Colonic mucosa (tissue), 4 donors: ENCODE measurements at regions not wholly inside any gene's neighbourhood (a gene's known extent, or its start where the extent isn't known, plus 50 kb on each side); places are given as distances from the start of the nearest gene placed in this dataset.

Experiments
- DNase-seq: peaks from one replicate; pipeline ENCODE4 v3.0.0-alpha.2; 2020
- H3K27ac ChIP-seq: fragments of 200-600 bp; one replicate; pipeline ENCODE4 v1.8.0; 2021
- H3K27me3 ChIP-seq: fragments of 200-600 bp; one replicate; pipeline ENCODE4 v1.8.0; 2021
- H3K36me3 ChIP-seq: fragments of 200-600 bp; one replicate; pipeline ENCODE4 v1.8.0; 2021
- H3K4me1 ChIP-seq: fragments of 200-600 bp; one replicate; pipeline ENCODE4 v1.8.0; 2021; ENCODE audit warnings: mild to moderate bottlenecking
- H3K4me3 ChIP-seq: fragments of 200-600 bp; one replicate; pipeline ENCODE4 v1.8.0; 2021
- H3K9ac ChIP-seq, 2 donors: one replicate each; pipeline ENCODE4 v1.7.0; 2013; ENCODE audit warnings: control low read depth in 2 of 2, low read depth in 2 of 2, low read length in 2 of 2
- H3K9me3 ChIP-seq: fragments of 200-600 bp; one replicate; pipeline ENCODE4 v1.8.0; 2021
- CTCF ChIP-seq: fragments of 200-600 bp; IDR thresholded peaks from one replicate; pipeline ENCODE4 v1.8.0; 2022; ENCODE audit warnings: antibody characterized with exemption, mild to moderate bottlenecking
- intact Hi-C: fragments of 100-400 bp; cut with DNase I; formaldehyde crosslinking; loops from one replicate; pipeline ENCODE4 v1.14.1; 2022
- donor health status: healthy.
- donor health status: DM: no; HTN: no; CAD: no.
- donor health status: DM: no; HTN: no; CAD: no.

- H3K9ac ChIP-seq = no peak overlapping the region
- no peaks in the 10 kb centered on the region for H3K4me1 ChIP-seq
- no peaks in the 10 kb centered on the region for H3K27me3 ChIP-seq
- intact Hi-C loops = no loop called here
- H3K9me3 ChIP-seq = no peaks in the 10 kb centered on the region
- no peak for TF ChIP-seq CTCF
- H3K27ac ChIP-seq = no peak overlapping the region
- no peaks in the 10 kb centered on the region for H3K36me3 ChIP-seq
- no peak for DNase-seq
- H3K4me3 ChIP-seq = no peak overlapping the region
These were observed 89.1 kb upstream of the KLF14 start for GRCh38 chr7:130823060-130823459.

GRCh38 chr7:130825819-130826218, 91.8 kb upstream of the KLF14 start:
- no peaks in the 10 kb centered on the region for H3K27me3 ChIP-seq
- DNase-seq = no peak
- intact Hi-C loops = no loop called here
- H3K27ac ChIP-seq = no peak overlapping the region
- H3K9me3 ChIP-seq = no peaks in the 10 kb centered on the region
- TF ChIP-seq CTCF = no peak
- no peaks in the 10 kb centered on the region for H3K4me1 ChIP-seq
- H3K4me3 ChIP-seq = no peak overlapping the region
- H3K36me3 ChIP-seq = no peaks in the 10 kb centered on the region
- no peak overlapping the region for H3K9ac ChIP-seq

- Histone ChIP-seq H3K4me3 (no peak overlapping the region), H3K36me3 (no peaks in the 10 kb centered on the region), H3K9ac (no peak overlapping the region), H3K27me3 (no peaks in the 10 kb centered on the region), H3K4me1 (no peaks in the 10 kb centered on the region), H3K27ac (no peak overlapping the region), H3K9me3 (no peaks in the 10 kb centered on the region)
- TF ChIP-seq CTCF = no peak
- intact Hi-C loops = no loop called here
- DNase-seq = no peak
These were observed 95.4 kb upstream of the KLF14 start for GRCh38 chr7:130829415-130829814.

GRCh38 chr7:130831322-130831721, 97.3 kb upstream of the KLF14 start:
- no peaks in the 10 kb centered on the region for H3K9me3 ChIP-seq
- TF ChIP-seq CTCF = no peak

GRCh38 chr7:130831817-130832481, 97.9 kb upstream of the KLF14 start:
- DNase-seq = no peak

More at GRCh38 chr7:130831322-130831721, 97.3 kb upstream of the KLF14 start:
- H3K4me3 ChIP-seq = no peak overlapping the region
- H3K27ac ChIP-seq = no peak overlapping the region
- no peaks in the 10 kb centered on the region for H3K36me3 ChIP-seq
- no peaks in the 10 kb centered on the region for H3K27me3 ChIP-seq
- H3K4me1 ChIP-seq = no peaks in the 10 kb centered on the region
- intact Hi-C loops = no loop called here
- DNase-seq = no peak
- no peak overlapping the region for H3K9ac ChIP-seq

More at GRCh38 chr7:130831817-130832481, 97.9 kb upstream of the KLF14 start:
- Histone ChIP-seq H3K36me3 (no peaks in the 10 kb centered on the region), H3K27ac (no peak overlapping the region), H3K4me3 (no peak overlapping the region), H3K4me1 (no peaks in the 10 kb centered on the region), H3K9me3 (no peaks in the 10 kb centered on the region), H3K9ac (no peak overlapping the region), H3K27me3 (no peaks in the 10 kb centered on the region)
- TF ChIP-seq CTCF = peak; percentile 60
- intact Hi-C loops = no loop called here
